ENCODE measurements at regions not wholly inside any gene's neighbourhood (a gene's known extent, or its start where the extent isn't known, plus 50 kb on each side); places are given as distances from the start of the nearest gene placed in this dataset.

- TF ChIP-seq POLR2A (IDR thresholded peaks at IDR 0.05) = no peak
- no peak for TF ChIP-seq CTCF (IDR thresholded peaks at IDR 0.05)
- Histone ChIP-seq H3K27me3 (peaks cover 0 to 3% (median 0%) of the 10 kb centered on the region in 4 donors), H3K9me3 (no peaks in the 10 kb centered on the region), H3K4me3 (no peak overlapping the region), H3K27ac (no peak overlapping the region), H3K4me1 (peaks cover 1 to 5% (median 4%) of the 10 kb centered on the region in 3 donors), H3K36me3 (no peaks in the 10 kb centered on the region)
- 83 to 85% methylated on average over 1 of the region's 1 CpG for WGBS, 2 donors
- intact Hi-C loops (cut with DNase I) = no loop called here
- no peak for DNase-seq
Observed at GRCh38 chr11:112518371-112518770, 257.7 kb upstream of the PLET1 start.

GRCh38 chr11:112519751-112520150, 259.1 kb upstream of the PLET1 start:
- H3K4me1 ChIP-seq = peaks cover 13 to 19% (median 16%) of the 10 kb centered on the region in 3 donors
- H3K36me3 ChIP-seq = no peaks in the 10 kb centered on the region
- WGBS, 2 donors = 78 to 86% methylated on average over 1 to 4 of the region's 5 CpGs
- no peaks in the 10 kb centered on the region for H3K9me3 ChIP-seq
- no peak overlapping the region for H3K4me3 ChIP-seq
- DNase-seq = no peak
- peaks cover 0 to 6% (median 0%) of the 10 kb centered on the region in 4 donors for H3K27me3 ChIP-seq
- intact Hi-C loops (cut with DNase I) = no loop called here
- H3K27ac ChIP-seq = no peak overlapping the region
- TF ChIP-seq CTCF (IDR thresholded peaks at IDR 0.05) (no peak), POLR2A (IDR thresholded peaks at IDR 0.05) (no peak)

- 66 to 85% methylated on average over 2 of the region's 2 CpGs for WGBS, 2 donors
Observed at GRCh38 chr11:112520354-112520753, 259.7 kb upstream of the PLET1 start.

GRCh38 chr11:112522536-112522935, 261.9 kb upstream of the PLET1 start:
- TF ChIP-seq CTCF (IDR thresholded peaks at IDR 0.05) (no peak), POLR2A (IDR thresholded peaks at IDR 0.05) (no peak)
- intact Hi-C loops (cut with DNase I) = no loop called here
- Histone ChIP-seq H3K27ac (no peak overlapping the region), H3K4me1 (peaks cover 24 to 42% (median 28%) of the 10 kb centered on the region in 3 donors), H3K4me3 (no peak overlapping the region), H3K9me3 (no peaks in the 10 kb centered on the region), H3K36me3 (no peaks in the 10 kb centered on the region), H3K27me3 (peaks cover 0 to 16% (median 0%) of the 10 kb centered on the region in 4 donors)
- DNase-seq = no peak
- WGBS, 2 donors = 63 to 91% methylated on average over 1 of the region's 1 CpG

More at GRCh38 chr11:112520354-112520753, 259.7 kb upstream of the PLET1 start:
- TF ChIP-seq POLR2A (IDR thresholded peaks at IDR 0.05) = no peak
- no peak for TF ChIP-seq CTCF (IDR thresholded peaks at IDR 0.05)
- DNase-seq = no peak
- peaks cover 0 to 6% (median 0%) of the 10 kb centered on the region in 4 donors for H3K27me3 ChIP-seq
- no peak overlapping the region for H3K4me3 ChIP-seq
- H3K36me3 ChIP-seq = no peaks in the 10 kb centered on the region
- H3K9me3 ChIP-seq = no peaks in the 10 kb centered on the region
- intact Hi-C loops (cut with DNase I) = no loop called here
- peaks cover 19 to 25% (median 22%) of the 10 kb centered on the region in 3 donors for H3K4me1 ChIP-seq
- H3K27ac ChIP-seq = no peak overlapping the region

GRCh38 chr11:112523031-112523430, 262.4 kb upstream of the PLET1 start:
- intact Hi-C loops (cut with DNase I) = no loop called here
- DNase-seq = no peak
- no peaks in the 10 kb centered on the region for H3K9me3 ChIP-seq
- 23 to 41% methylated on average over 1 of the region's 1 CpG for WGBS, 2 donors
- H3K27ac ChIP-seq = peak overlapping the region in 3 of 4 donors; percentile 13 to 57 (median 43)
- peaks cover 0 to 16% (median 0%) of the 10 kb centered on the region in 4 donors for H3K27me3 ChIP-seq
- H3K4me1 ChIP-seq = peaks cover 24 to 42% (median 28%) of the 10 kb centered on the region in 3 donors
- no peaks in the 10 kb centered on the region for H3K36me3 ChIP-seq
- H3K4me3 ChIP-seq = no peak overlapping the region
- TF ChIP-seq POLR2A (IDR thresholded peaks at IDR 0.05) = no peak
- no peak for TF ChIP-seq CTCF (IDR thresholded peaks at IDR 0.05)
